GM12873 (cell line): ENCODE measurements at regions not wholly inside any gene's neighbourhood (a gene's known extent, or its start where the extent isn't known, plus 50 kb on each side); places are given as distances from the start of the nearest gene placed in this dataset.

Experiments used
- CTCF ChIP-seq: IDR thresholded peaks from 2 replicates; pipeline ENCODE4 v1.5.1; 2012; ENCODE audit warnings: low read depth, mild to moderate bottlenecking, moderate library complexity, low read length, control low read depth; ENCODE audit not compliant: insufficient read depth; ENCODE audit errors: missing control alignments

DNA sequence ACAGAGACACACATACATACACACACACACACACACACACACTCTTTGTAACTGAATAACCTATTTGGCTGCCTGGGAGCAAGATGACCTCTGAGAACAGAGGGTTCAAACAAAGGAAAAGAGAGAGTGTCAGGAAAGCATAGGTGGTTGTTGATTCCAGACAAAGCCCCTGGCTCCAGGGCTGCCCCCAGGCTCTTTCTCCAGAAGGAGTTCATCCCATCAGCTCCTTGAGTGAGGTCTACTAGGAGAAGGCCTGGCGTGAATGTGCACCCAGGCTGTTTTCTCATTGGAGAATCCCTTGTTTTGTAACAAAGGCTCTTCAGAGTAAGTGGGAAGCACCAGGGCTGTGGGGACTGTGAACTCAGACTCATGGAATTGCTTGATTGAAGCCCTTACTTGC lies 151.9 kb downstream of the EMP1 start:
- no peak for TF ChIP-seq CTCF

GRCh38 chr12:13347241-13348043 lies 150.9 kb downstream of the EMP1 start:
- no peak for TF ChIP-seq CTCF

DNA sequence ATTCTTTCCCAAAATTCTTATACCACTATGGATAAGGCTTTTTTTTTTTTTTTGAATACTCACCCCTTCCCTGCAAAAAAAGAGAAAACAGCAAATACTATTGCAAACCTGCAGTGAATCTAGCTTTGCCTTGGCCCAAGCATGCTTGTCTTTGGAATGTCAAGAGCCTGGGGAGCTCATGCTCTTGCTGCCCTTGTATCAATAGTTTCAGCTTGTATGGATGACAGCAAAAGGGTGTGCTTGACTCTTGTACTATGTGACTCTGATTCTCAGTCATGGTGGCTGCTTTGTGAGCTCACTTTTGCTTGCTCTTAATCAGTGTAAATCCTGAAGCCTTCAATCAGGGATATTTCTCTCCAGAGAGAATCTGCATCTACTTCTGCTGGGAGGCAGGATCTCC lies 149.2 kb downstream of the EMP1 start:
- TF ChIP-seq CTCF: no peak

- no peak for TF ChIP-seq CTCF
Measured at GRCh38 chr12:13343375-13343774, 146.8 kb downstream of the EMP1 start.

- TF ChIP-seq CTCF: no peak
Measured at GRCh38 chr12:13342971-13343370, 146.4 kb downstream of the EMP1 start.

- no peak for TF ChIP-seq CTCF
Measured at GRCh38 chr12:13340149-13340548, 143.6 kb downstream of the EMP1 start.

DNA sequence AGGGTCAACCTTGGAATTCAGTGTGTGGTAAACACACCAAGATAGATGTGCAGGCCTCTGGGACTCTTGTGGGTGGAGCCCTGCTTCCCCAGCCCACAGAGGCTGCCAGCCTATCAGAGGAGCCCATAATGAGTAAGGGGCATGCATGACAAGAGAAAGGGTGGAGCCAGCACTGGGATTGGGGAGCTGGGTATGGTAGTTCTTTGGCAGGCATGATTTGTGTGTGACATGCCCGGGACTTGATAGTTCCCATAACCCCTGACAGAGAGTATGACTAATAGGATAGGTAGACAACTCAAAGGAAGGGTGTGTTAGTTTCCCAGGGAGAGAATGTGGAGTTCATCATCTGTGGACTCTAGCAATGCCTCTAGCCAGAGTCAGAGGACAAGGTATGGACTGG lies 143.0 kb downstream of the EMP1 start:
- no peak for TF ChIP-seq CTCF
